Esophagus squamous epithelium (tissue), 4 donors: ENCODE measurements at regions not wholly inside any gene's neighbourhood (a gene's known extent, or its start where the extent isn't known, plus 50 kb on each side); places are given as distances from the start of the nearest gene placed in this dataset.

Experiments
- POLR2A ChIP-seq, 4 donors: fragments of 450-650 bp; IDR thresholded peaks; one replicate each; pipeline ENCODE4 v1.6.1; 2017; ENCODE audit warnings: antibody characterized with exemption in 4 of 4, mild to moderate bottlenecking in 4 of 4, moderate library complexity in 3 of 4
- TF ChIP-seq, protein P1 (sequence below), 6 experiments: fragments of 450-650 bp in 4 of 6; fragments of 200-600 bp in 2 of 6; sonication (generic) in 2 of 6; IDR thresholded peaks; one replicate each; pipeline ENCODE4 v1.5.1; 2016 to 2019; ENCODE audit warnings: antibody characterized with exemption in 6 of 6, mild to moderate bottlenecking in 4 of 6, moderate library complexity in 4 of 6

DNA sequence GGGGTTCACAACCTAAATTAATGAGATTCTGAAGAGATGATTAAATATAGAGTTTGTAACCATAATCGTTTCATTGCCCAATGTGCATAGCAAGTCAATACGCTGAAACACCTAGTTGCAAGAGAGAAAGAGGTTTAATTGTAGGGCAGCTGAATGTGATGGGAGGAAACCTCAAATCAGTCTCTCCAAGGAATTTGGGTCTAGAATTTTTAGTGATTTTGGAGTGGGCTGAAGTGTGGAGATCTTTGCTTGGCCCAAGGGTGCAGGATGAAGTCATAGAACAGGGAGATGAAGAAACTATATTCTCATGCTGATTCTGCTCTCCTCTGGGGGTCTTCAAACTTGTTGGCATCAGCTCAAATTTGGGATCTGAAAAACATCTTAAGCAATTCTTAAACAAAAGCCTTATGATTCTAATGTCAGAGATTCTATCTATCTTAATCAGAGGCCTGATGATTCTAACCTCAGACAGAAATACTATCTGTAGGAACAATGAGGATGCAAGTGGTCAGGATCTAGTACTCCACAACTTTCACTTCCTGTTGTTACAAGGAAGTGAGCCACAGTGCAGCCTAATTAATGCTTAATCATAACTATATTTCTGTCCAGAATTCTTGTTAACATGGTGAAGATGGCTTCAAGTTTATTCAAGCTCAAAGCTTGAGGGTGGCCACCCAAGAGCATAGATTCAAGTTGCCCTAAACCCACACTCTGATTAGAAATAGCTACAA lies 80.2 kb upstream of the FUT8 start:
- TF ChIP-seq, protein P1, sequence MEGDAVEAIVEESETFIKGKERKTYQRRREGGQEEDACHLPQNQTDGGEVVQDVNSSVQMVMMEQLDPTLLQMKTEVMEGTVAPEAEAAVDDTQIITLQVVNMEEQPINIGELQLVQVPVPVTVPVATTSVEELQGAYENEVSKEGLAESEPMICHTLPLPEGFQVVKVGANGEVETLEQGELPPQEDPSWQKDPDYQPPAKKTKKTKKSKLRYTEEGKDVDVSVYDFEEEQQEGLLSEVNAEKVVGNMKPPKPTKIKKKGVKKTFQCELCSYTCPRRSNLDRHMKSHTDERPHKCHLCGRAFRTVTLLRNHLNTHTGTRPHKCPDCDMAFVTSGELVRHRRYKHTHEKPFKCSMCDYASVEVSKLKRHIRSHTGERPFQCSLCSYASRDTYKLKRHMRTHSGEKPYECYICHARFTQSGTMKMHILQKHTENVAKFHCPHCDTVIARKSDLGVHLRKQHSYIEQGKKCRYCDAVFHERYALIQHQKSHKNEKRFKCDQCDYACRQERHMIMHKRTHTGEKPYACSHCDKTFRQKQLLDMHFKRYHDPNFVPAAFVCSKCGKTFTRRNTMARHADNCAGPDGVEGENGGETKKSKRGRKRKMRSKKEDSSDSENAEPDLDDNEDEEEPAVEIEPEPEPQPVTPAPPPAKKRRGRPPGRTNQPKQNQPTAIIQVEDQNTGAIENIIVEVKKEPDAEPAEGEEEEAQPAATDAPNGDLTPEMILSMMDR (IDR thresholded peaks at IDR 0.05), result no peak
- TF ChIP-seq POLR2A (IDR thresholded peaks at IDR 0.05), result no peak
